MCF 10A (cell line): ENCODE measurements at regions not wholly inside any gene's neighbourhood (a gene's known extent, or its start where the extent isn't known, plus 50 kb on each side); places are given as distances from the start of the nearest gene placed in this dataset.

Experiments
- BruUV-seq: library from RNA; stranded (reverse); fragments of 400-500 nt; replicated peaks from 2 replicates; lab custom pipeline; 2021; lab: Mats Ljungman, UMichigan
- CTCF ChIA-PET: fragments of 300-600 bp; sonication (Branson Sonifier 250); formaldehyde crosslinking; extraction: SDS; loops from one replicate; lab custom pipeline; 2021; ENCODE audit warnings: antibody characterized with exemption, inconsistent platforms; lab: Yijun Ruan, JAX
- POLR2A ChIA-PET: fragments of 300-600, 350-650 bp; sonication (Branson Sonifier 250); formaldehyde crosslinking; extraction: SDS; loops from one replicate; lab custom pipeline; 2020; ENCODE audit warnings: antibody characterized with exemption, inconsistent platforms; lab: Yijun Ruan, JAX
- DNase-seq: peaks from one replicate; pipeline ENCODE4 v3.0.0-alpha.2; 2018; ENCODE audit not compliant: unreplicated experiment
- H3K27ac Mint-ChIP-seq: one replicate; pipeline ENCODE4 v1.8.0; 2022; ENCODE audit warnings: mild to moderate bottlenecking, low read depth, mixed read lengths; ENCODE audit not compliant: unreplicated experiment
- H3K27me3 Mint-ChIP-seq: one replicate; pipeline ENCODE4 v1.8.0; 2022; ENCODE audit warnings: mixed read lengths; ENCODE audit not compliant: insufficient read depth, unreplicated experiment
- H3K36me3 Mint-ChIP-seq: one replicate; pipeline ENCODE4 v1.8.0; 2022; ENCODE audit warnings: mild to moderate bottlenecking, moderate library complexity, mixed read lengths; ENCODE audit not compliant: insufficient read depth, unreplicated experiment
- H3K4me1 Mint-ChIP-seq: one replicate; pipeline ENCODE4 v1.8.0; 2022; ENCODE audit warnings: mixed read lengths; ENCODE audit not compliant: insufficient read depth, unreplicated experiment
- H3K4me3 Mint-ChIP-seq: one replicate; pipeline ENCODE4 v1.8.0; 2022; ENCODE audit warnings: mild to moderate bottlenecking, moderate library complexity, mixed read lengths; ENCODE audit not compliant: unreplicated experiment
- H3K9me3 Mint-ChIP-seq: one replicate; pipeline ENCODE4 v1.8.0; 2022; ENCODE audit warnings: mixed read lengths; ENCODE audit not compliant: unreplicated experiment
- CTCF ChIP-seq: fragments of 200-600 bp; IDR thresholded peaks from one replicate; pipeline ENCODE4 v1.8.0; 2022; ENCODE audit warnings: antibody characterized with exemption, mild to moderate bottlenecking; ENCODE audit not compliant: unreplicated experiment
- intact Hi-C: fragments of 100-400 bp; cut with micrococcal nuclease; formaldehyde crosslinking; loops from 2 replicates; pipeline ENCODE4 v1.14.1; 2022

DNA sequence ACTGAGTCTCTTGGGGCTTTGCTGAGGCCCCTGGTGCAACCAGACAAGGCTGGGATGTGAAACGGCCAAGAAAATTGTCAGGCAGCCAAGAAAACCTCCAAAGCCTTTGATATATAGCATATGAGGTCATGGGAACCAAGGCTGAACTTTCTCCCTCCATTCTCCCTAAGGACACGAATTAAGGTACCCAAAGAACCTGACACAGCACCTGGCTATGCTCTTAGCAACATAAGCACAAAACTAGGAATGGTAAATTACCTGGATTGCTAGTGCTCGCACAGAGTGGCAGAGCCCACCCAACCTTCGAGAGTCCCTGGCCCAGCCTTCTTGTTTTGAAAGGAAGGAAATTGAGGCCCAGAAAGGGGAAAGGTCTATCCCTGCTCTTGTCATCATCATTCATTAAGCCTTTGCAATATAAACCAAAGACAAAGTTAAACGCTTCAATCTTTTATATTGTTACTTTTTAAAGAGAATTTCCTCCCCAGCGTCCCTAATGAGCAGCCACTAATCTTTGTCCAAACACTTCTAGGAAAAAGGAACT is 220.0 kb upstream of the NR4A3 start:
- intact Hi-C loops = no loop called here
- no peak for TF ChIP-seq CTCF
- Mint-ChIP-seq H3K36me3 (no peaks in the 10 kb centered on the region), H3K4me1 (no peaks in the 10 kb centered on the region), H3K9me3 (no peaks in the 10 kb centered on the region), H3K27ac (no peak overlapping the region), H3K4me3 (no peak overlapping the region), H3K27me3 (peaks cover 26% of the 10 kb centered on the region)
- peak; percentile 28 for DNase-seq
- CTCF ChIA-PET = interaction anchor here (0.7 kb wide), 1 partner anchor 204 kb away, joined by 3 read pairs; no protein-coding TSS in a partner anchor
- BruUV-seq = no TSS peak
- POLR2A ChIA-PET = no interaction called here

DNA sequence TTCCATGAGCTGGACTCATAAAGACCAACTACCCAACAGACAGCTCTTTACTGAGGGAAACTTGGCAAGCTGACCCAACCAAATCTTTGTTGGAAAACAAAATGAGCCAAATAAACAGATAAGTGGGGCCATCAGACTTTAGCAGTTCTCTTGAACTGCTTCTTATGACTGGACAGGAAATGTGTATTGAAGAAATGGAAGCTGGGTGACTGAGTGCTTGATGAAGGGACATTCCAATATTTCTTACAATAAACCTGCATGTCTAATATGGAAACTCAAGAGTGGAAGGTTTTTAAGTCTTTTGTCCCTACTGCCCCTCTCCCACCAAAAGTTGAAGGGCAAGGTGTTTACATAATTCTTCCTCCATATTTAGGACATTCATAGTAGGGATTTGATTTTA is 218.8 kb upstream of the NR4A3 start:
- Mint-ChIP-seq H3K27me3 (peaks cover 26% of the 10 kb centered on the region), H3K9me3 (no peaks in the 10 kb centered on the region), H3K36me3 (no peaks in the 10 kb centered on the region), H3K4me3 (no peak overlapping the region), H3K4me1 (no peaks in the 10 kb centered on the region), H3K27ac (no peak overlapping the region)
- BruUV-seq = no TSS peak
- ChIA-PET CTCF (no interaction called here), POLR2A (no interaction called here)
- TF ChIP-seq CTCF = no peak
- DNase-seq = no peak
- intact Hi-C loops = no loop called here

- CTCF ChIA-PET = no interaction called here
- BruUV-seq = no TSS peak
- no peak for DNase-seq
- Mint-ChIP-seq H3K27ac (no peak overlapping the region), H3K4me1 (no peaks in the 10 kb centered on the region), H3K36me3 (no peaks in the 10 kb centered on the region), H3K4me3 (no peak overlapping the region), H3K9me3 (no peaks in the 10 kb centered on the region), H3K27me3 (peaks cover 26% of the 10 kb centered on the region)
- no peak for TF ChIP-seq CTCF
- POLR2A ChIA-PET = no interaction called here
- intact Hi-C loops = no loop called here
Observed at GRCh38 chr9:99605016-99605743, 216.5 kb upstream of the NR4A3 start.

GRCh38 chr9:99606296-99606695 is 215.4 kb upstream of the NR4A3 start:
- Mint-ChIP-seq H3K9me3 (no peaks in the 10 kb centered on the region), H3K4me1 (no peaks in the 10 kb centered on the region), H3K4me3 (no peak overlapping the region), H3K27me3 (peaks cover 26% of the 10 kb centered on the region), H3K27ac (no peak overlapping the region), H3K36me3 (no peaks in the 10 kb centered on the region)
- DNase-seq = no peak
- CTCF ChIA-PET = no interaction called here
- BruUV-seq = no TSS peak
- no peak for TF ChIP-seq CTCF
- POLR2A ChIA-PET = no interaction called here
- intact Hi-C loops = no loop called here
